ENCODE measurements at regions not wholly inside any gene's neighbourhood (a gene's known extent, or its start where the extent isn't known, plus 50 kb on each side); places are given as distances from the start of the nearest gene placed in this dataset.

DNA sequence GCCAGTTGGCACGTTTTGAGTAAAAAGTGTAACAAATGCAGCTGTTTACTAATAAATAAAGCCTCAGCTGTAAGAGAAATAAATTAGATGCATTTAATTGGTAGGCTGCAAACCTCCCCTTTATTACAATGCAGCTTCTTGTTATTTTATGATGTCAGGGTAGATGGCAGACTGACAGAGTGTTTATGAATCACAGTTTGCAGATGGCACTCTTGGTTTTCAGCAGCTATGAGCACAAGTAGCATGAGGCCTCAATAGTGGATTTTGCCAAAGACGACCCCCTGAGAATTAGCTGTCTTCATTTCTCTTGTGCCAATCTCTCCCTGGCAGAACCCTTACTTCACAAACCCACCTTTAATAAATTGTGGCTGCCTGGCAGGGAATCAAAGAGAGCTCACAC lies 161.2 kb upstream of the C1orf87 start:
- H4K20me1 ChIP-seq (ENCODE audit: insufficient read depth) = no peaks in the 10 kb centered on the region
- H3K9me3 ChIP-seq (ENCODE audit: low read length) = no peaks in the 10 kb centered on the region
- no peaks in the 10 kb centered on the region for H3K9me2 ChIP-seq (ENCODE audit: insufficient read depth, low read length)
- no peak overlapping the region for H3K4me2 ChIP-seq (ENCODE audit: low read length)
- H3K9ac ChIP-seq (ENCODE audit: low read length) = no peak overlapping the region
- no peaks in the 10 kb centered on the region for H3F3A ChIP-seq (ENCODE audit: insufficient read depth, low read length, poor library complexity, severe bottlenecking)
- H3K79me2 ChIP-seq (replicated peaks; ENCODE audit: insufficient read depth, low read length) = no peaks in the 10 kb centered on the region
- H3K27me3 ChIP-seq (ENCODE audit: insufficient read depth, low read depth, low read length) = no peaks in the 10 kb centered on the region
- no peaks in the 10 kb centered on the region for H3K36me3 ChIP-seq (ENCODE audit: insufficient read depth, low read length)
- H3K4me3 ChIP-seq (ENCODE audit: low read length) = no peak overlapping the region
- peak overlapping the region; percentile 27 for H2AFZ ChIP-seq (ENCODE audit: low read depth, low read length)
- TF ChIP-seq POLR2AphosphoS5 (IDR thresholded peaks at IDR 0.05) (no peak), EP300 (conservative IDR thresholded peaks at IDR 0.05; ENCODE audit: poor library complexity, severe bottlenecking) (no peak), SMC3 (conservative IDR thresholded peaks at IDR 0.05; ENCODE audit: poor library complexity) (no peak), EZH2 (IDR thresholded peaks at IDR 0.05; ENCODE audit: borderline replicate concordance, insufficient read depth, low read length, poor library complexity, severe bottlenecking) (no peak), MXI1 (conservative IDR thresholded peaks at IDR 0.05; ENCODE audit: poor library complexity, severe bottlenecking) (no peak), TAF1 (IDR thresholded peaks at IDR 0.05; ENCODE audit: low read depth) (no peak)
- TF ChIP-seq, protein P1, sequence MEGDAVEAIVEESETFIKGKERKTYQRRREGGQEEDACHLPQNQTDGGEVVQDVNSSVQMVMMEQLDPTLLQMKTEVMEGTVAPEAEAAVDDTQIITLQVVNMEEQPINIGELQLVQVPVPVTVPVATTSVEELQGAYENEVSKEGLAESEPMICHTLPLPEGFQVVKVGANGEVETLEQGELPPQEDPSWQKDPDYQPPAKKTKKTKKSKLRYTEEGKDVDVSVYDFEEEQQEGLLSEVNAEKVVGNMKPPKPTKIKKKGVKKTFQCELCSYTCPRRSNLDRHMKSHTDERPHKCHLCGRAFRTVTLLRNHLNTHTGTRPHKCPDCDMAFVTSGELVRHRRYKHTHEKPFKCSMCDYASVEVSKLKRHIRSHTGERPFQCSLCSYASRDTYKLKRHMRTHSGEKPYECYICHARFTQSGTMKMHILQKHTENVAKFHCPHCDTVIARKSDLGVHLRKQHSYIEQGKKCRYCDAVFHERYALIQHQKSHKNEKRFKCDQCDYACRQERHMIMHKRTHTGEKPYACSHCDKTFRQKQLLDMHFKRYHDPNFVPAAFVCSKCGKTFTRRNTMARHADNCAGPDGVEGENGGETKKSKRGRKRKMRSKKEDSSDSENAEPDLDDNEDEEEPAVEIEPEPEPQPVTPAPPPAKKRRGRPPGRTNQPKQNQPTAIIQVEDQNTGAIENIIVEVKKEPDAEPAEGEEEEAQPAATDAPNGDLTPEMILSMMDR (IDR thresholded peaks at IDR 0.05; ENCODE audit: poor library complexity, severe bottlenecking) = no peak
- TF ChIP-seq, protein P2, sequence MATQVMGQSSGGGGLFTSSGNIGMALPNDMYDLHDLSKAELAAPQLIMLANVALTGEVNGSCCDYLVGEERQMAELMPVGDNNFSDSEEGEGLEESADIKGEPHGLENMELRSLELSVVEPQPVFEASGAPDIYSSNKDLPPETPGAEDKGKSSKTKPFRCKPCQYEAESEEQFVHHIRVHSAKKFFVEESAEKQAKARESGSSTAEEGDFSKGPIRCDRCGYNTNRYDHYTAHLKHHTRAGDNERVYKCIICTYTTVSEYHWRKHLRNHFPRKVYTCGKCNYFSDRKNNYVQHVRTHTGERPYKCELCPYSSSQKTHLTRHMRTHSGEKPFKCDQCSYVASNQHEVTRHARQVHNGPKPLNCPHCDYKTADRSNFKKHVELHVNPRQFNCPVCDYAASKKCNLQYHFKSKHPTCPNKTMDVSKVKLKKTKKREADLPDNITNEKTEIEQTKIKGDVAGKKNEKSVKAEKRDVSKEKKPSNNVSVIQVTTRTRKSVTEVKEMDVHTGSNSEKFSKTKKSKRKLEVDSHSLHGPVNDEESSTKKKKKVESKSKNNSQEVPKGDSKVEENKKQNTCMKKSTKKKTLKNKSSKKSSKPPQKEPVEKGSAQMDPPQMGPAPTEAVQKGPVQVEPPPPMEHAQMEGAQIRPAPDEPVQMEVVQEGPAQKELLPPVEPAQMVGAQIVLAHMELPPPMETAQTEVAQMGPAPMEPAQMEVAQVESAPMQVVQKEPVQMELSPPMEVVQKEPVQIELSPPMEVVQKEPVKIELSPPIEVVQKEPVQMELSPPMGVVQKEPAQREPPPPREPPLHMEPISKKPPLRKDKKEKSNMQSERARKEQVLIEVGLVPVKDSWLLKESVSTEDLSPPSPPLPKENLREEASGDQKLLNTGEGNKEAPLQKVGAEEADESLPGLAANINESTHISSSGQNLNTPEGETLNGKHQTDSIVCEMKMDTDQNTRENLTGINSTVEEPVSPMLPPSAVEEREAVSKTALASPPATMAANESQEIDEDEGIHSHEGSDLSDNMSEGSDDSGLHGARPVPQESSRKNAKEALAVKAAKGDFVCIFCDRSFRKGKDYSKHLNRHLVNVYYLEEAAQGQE (IDR thresholded peaks at IDR 0.05; ENCODE audit: borderline replicate concordance) = no peak
- H3K27ac ChIP-seq (ENCODE audit: low read length) = no peak overlapping the region

DNA sequence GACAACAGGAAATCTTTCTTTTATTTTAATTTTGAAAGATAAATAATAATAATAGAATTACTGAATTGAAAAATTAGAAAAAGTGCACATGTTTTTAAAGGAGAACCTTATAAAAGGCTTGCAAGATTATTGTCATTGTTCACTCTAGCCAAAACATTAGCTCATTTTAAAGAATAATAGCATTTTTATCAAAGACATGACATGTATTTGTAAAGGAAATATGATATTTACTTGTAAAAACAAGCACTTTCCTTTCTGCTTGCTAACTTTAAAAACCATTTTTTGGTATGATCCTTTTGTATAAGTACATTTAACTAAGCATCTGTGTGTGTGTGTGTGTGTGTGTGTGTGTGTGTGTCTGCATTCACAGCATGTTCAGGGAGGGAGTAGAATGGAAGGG lies 156.3 kb upstream of the C1orf87 start:
- H3K4me3 ChIP-seq (ENCODE audit: low read length) = no peak overlapping the region
- H2AFZ ChIP-seq (ENCODE audit: low read depth, low read length) = no peak overlapping the region
- no peak overlapping the region for H3K9ac ChIP-seq (ENCODE audit: low read length)
- H3K36me3 ChIP-seq (ENCODE audit: insufficient read depth, low read length) = no peaks in the 10 kb centered on the region
- no peaks in the 10 kb centered on the region for H3F3A ChIP-seq (ENCODE audit: insufficient read depth, low read length, poor library complexity, severe bottlenecking)
- H4K20me1 ChIP-seq (ENCODE audit: insufficient read depth) = no peaks in the 10 kb centered on the region
- TF ChIP-seq TAF1 (IDR thresholded peaks at IDR 0.05; ENCODE audit: low read depth) (no peak), SMC3 (conservative IDR thresholded peaks at IDR 0.05; ENCODE audit: poor library complexity) (no peak), POLR2AphosphoS5 (IDR thresholded peaks at IDR 0.05) (no peak), MXI1 (conservative IDR thresholded peaks at IDR 0.05; ENCODE audit: poor library complexity, severe bottlenecking) (no peak), EP300 (conservative IDR thresholded peaks at IDR 0.05; ENCODE audit: poor library complexity, severe bottlenecking) (no peak), EZH2 (IDR thresholded peaks at IDR 0.05; ENCODE audit: borderline replicate concordance, insufficient read depth, low read length, poor library complexity, severe bottlenecking) (no peak), RAD21 (conservative IDR thresholded peaks at IDR 0.05) (no peak)
- TF ChIP-seq, protein P1 (IDR thresholded peaks at IDR 0.05; ENCODE audit: poor library complexity, severe bottlenecking) = no peak
- TF ChIP-seq, protein P2 (IDR thresholded peaks at IDR 0.05; ENCODE audit: borderline replicate concordance) = no peak
- no peaks in the 10 kb centered on the region for H3K79me2 ChIP-seq (replicated peaks; ENCODE audit: insufficient read depth, low read length)
- no peak overlapping the region for H3K27ac ChIP-seq (ENCODE audit: low read length)
- H3K9me3 ChIP-seq (ENCODE audit: low read length) = no peaks in the 10 kb centered on the region
- H3K4me2 ChIP-seq (ENCODE audit: low read length) = no peak overlapping the region
- H3K9me2 ChIP-seq (ENCODE audit: insufficient read depth, low read length) = no peaks in the 10 kb centered on the region
- H3K27me3 ChIP-seq (ENCODE audit: insufficient read depth, low read depth, low read length) = no peaks in the 10 kb centered on the region
